ENCODE measurements at regions not wholly inside any gene's neighbourhood (a gene's known extent, or its start where the extent isn't known, plus 50 kb on each side); places are given as distances from the start of the nearest gene placed in this dataset.
A peak's percentile ranks its signal among the peaks of the same experiment; 100 is the strongest.

DNA sequence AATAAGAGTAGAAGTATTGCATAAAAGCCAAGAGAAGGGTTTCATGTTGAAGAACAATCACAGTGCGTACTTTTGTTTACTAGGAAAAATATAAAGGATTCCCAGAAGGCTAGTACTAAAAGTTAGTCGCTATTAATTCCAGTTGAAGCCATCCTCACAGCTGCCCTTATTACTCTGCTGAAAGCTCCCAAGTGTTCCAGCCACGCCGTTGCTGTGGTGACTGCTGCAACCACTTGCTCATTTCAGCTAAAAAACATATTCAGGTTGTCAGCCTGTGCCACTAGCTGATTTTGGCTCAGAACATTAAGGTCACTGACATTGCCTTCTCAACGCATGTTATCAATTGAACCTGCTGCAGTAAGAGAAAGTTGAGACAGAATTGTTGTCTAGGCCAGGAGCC, 87.1 kb upstream of the FNDC3A start:
- no peak for DNase-seq (ENCODE audit: low spot score)

DNA sequence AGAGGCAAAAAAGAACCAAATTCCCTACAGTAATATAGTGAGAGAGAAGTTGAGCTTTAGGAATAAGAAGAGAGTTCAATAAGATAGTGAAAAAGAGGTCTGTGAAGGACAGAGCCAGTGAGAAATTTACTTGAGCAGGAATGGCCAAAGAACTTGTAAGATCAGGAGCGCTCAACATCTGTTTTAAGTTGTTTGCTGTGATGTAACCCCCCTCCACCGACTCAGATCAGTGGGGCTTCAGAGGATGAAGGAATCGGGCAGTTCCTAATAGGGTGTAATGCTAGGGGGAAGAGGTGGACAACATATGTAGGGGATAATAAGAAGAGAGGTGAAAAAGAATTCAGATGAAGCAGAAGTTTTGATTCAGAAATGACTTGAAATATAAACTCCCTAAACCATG, 85.3 kb upstream of the FNDC3A start:
- DNase-seq (ENCODE audit: low spot score), result no peak

DNA sequence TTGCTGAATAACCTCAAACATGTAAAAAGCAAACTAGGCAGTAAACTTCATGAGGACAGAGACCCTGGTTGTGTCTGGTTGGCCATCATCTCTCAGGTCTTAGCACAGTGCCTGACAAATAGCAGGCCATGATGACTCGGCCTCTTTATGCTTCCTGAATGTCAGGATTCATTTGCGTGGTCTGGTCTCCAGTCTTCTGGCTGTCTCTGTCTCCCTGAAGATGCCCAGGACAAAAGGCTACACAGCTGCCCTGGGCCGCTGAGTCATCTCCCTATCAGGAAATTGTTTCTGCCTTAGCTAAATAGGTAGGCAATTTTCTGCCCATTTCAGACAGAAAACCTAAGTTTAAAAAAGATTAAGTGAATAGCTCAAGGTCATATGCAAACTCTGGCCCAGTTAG, 84.1 kb upstream of the FNDC3A start:
- no peak for DNase-seq (ENCODE audit: low spot score)

DNA sequence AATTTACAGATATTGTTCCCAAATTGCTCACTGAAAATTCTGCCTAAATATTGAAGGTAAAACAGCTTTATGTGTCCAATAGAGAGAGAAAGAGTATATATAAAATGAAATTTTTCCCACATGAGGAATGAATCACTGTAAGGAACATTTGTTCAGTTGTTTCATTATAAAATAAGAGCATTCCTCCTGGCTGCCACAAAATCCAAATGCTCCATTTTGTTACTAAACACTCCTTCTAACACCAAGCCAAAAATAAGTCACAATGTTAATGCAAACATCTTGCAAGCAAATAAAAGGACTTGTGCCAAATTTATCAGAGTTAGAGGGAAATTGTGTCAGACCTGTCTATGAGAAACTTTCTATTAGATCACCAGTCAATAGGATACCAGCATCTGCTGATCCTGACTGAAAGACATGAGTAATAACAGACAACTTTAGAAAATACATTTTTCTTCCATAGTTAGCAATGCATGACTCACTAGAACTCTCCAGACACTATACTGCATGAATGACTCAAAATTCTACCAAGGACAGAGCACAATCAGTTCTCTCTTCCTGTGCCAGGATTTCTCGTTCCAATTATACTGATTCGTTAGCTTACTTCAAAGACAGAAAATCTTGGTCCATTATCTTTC, 83.5 kb upstream of the FNDC3A start:
- no peak for DNase-seq (ENCODE audit: low spot score)

DNA sequence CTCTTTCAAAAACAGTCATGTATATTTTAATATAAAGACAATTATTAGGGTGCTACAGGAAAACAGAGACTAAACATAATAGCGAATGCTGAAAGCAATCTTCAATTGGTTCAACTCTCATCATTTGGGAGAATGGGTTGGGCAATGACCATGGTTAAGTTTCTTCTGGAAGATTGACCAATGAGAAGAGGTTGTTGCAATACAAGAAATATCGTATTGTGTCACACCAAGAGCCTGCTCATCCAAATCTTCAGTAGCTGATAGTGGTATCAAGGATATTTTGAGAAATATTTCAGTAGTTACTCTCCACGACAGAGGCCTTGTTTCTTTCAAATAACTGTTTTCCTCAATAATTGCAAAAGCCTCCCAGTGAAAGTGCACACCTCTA, 83.0 kb upstream of the FNDC3A start:
- DNase-seq (ENCODE audit: low spot score), result no peak

DNA sequence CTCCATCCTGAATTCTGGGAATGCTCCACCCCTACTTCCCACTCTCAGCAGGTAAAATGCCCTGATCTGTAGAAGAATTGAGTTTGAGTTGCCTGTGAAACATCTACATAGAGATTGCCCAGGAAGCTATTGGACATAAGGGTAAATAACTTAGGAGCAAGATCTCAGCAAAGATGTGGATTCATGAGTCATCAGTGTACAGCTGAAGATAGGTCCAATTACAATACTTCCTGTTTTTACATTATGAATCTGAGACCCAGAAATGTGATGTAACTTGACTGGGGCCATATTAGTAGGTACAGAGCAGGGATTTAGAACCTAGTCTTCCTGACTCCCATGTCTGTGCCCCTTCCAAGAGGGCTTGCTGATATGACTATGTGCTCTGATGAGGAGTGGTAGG, 79.4 kb upstream of the FNDC3A start:
- DNase-seq (ENCODE audit: low spot score), result no peak

DNA sequence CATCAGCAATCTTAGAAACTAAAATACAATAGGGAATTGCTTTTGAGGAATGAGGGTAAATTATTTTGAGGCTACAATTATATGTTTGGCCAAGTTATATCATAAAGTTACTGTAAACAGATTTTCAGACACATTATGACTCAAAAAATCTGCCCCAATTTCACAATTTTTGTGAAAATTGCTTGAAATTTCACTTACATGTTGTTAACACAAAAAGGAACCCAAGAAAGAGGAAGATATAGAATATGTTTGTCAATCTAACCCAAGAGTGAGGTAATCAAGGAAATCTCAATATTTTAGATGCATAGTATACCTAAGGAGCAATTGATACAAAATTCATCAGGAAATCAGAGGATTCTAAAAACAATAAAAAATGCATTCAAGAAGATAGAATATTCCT, 73.9 kb upstream of the FNDC3A start:
- no peak for DNase-seq (ENCODE audit: low spot score)

DNA sequence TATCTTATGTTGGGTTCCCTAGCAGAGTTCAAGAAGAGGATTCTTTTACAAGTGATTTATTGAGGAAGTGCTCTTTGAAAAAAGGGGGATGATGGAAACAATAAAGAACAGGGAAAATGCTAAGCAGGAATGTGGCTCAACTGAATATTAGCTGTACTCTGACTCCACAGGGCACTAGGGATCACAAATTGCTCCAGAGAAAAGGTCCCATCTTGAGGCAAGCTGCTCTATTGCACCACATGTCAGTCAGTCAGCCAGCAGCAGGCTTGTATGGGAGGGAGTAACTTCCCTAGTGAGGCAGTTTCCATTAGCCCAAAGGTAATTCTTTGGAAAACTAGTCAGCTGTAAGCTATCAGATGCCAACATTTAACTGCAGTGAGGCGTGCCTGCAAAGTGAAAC, 73.3 kb upstream of the FNDC3A start:
- DNase-seq (ENCODE audit: low spot score), result no peak

DNA sequence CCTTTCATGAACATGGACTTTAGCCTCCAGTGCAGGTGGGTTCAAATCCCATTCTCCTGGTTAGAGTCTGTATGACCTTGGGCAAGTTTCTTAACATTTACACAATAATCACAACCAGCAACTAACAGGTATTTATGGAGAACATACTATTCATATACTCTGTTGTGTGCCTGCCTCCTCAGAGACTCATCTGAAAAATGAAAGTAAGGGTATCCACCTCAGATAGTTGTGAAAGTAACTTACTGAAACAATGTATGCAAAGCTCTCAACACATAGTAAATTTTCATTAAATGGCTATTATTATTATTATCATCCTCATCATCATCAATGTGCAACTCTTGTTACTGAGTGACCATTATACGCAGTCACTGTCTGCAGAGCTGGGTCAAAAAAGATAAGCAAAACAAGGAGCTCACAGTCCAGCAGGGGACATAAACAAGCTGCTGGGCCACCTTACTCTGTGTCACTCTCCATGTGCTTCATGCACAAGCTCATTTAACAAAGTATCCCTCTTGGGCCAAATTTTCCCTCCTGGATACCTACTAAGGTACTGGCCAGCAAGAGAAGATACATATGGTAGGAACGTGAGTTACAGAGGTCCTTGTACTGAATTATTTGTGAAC, 70.9 kb upstream of the FNDC3A start:
- no peak for DNase-seq (ENCODE audit: low spot score)

DNA sequence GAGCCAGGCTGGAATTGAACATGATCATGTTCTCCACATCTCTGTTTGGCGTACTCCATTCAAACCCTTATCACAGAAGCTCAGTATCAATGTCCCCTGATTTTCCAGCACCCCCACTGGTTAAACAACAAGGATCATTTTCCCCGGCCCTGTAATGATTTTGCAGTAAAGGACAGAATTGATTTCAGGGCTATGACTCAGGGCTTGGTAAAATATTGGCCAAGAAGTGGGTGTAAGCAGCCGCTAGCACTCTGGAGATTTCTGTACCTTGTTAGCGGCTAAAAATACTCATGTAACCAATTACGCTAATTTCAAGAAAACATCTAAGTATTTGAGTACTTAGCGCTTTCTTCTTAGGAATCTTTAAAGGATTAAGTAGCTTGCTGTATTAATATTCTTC, 69.5 kb upstream of the FNDC3A start:
- peak; percentile 58 for DNase-seq (ENCODE audit: low spot score)

DNA sequence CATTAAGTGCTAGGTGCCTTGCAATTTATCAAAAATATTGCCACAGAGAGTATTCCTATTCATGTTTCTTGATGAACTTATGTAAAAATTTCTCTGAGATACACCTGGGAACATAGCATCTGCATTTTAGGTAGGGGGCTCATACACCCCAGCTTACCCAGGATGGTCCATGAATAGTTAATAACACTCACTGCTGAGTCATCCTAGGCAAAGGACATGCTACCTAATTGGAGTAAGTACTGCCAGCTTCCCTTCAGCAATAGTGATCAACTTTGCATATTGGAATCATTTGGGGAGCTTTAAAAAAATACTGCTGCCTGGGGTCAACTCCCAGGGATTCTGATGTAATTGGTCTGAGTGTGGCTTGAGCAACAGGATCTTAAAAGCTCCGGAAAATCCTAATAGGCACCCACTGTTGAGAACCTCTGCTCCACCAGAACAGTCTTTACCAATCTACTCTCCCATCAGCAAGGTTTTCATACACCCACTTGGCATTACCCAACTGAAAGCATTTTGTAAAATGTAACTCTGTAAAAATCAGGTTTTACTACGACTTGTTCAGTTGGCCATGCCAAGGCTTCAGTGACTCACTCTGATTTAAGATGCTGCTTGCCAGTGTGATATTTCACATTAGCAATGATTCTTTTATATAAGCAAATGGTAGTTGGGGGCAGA, 67.2 kb upstream of the FNDC3A start:
- DNase-seq (ENCODE audit: low spot score), result no peak

DNA sequence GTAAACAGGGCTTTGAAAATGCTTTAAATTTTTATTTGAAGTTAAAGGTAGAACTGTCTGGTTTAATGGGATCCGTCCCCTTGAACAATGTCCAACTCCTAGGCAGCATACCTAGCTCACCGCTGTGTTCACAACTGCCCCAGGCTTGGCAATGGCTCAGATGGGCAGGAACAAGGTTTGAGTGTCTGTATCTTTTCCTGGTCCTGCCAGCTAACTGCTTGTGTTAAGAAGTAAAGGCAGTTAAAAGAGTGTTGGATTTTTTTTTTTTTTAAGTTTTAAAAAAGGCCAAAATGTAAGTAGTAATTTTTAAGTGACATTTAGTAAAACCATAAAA, 66.7 kb upstream of the FNDC3A start:
- peak; percentile 44 for DNase-seq (ENCODE audit: low spot score)

DNA sequence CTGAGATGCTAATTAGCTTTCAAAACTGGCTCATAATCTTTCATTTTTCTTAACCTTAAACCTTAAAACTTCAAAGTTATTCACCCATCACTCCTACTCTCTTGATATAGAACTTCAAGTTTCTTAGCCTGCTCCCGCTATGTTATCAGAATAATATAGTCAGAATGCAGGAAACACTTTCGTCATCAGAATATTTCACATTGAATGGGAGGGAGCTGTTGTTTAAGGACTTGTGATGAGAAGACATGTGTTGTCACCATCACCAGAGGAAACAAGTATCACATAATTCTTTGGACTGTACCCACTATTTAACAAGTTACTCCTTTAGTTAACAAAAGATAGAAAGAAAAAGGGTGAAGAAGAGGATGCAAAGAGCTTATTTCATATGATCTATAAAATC, 65.0 kb upstream of the FNDC3A start:
- DNase-seq (ENCODE audit: low spot score), result no peak

DNA sequence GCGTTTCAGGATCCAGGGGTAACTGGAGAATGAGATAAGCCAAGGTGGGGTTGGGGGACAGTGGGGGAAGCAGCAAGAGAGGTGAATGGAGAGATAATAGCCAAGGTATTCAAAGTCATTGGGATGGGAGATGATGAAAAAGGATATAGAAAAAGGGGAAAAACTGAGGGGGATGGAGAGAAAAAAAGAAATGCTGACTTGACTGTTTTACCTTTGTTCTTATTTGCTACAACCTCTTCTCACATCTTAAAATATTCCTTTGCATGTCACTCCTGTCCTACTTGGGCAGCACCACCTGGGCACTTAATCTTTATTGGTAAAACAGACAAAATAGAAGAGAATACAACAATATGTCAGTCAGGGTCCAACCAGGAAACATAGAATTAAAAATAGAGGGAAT, 56.0 kb upstream of the FNDC3A start:
- no peak for DNase-seq (ENCODE audit: low spot score)

DNA sequence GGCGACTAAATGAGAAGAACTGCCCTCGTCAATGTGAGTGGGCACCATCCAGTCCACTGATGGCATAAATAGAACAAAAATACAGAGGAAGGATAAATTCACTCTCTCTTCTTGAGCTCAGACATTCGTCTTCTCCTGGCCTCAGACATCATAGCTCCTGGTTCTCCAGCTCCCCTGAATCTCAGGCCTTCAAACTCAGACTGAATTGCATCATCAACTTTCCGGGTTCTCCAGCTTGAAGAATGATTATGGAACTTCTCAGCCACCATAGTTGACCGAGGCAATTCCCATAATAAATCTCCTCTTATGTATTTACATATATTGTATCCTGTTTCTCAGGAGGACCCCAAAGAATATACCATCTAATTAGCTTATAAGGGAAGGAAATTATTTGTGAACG, 55.0 kb upstream of the FNDC3A start:
- DNase-seq (ENCODE audit: low spot score), result no peak

DNA sequence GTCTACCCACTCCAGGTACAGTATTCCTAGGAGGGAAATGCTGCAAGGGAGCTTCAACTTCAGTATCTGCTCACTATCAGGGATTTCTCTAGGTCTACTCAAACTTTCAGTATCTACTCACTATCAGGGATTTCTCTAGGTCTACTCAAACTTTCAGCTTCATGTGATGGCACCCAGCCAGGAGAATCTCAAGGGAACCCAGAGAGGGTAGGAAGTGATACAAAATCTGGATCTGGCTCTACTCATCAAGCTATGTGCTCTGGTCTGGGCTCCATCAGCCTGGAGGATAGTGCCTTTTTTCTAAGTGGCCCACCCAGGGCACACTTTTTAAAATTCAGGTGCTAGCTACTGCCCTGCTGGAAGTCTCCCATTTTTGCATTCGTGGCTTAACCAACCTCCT, 52.3 kb upstream of the FNDC3A start:
- DNase-seq (ENCODE audit: low spot score), result no peak

DNA sequence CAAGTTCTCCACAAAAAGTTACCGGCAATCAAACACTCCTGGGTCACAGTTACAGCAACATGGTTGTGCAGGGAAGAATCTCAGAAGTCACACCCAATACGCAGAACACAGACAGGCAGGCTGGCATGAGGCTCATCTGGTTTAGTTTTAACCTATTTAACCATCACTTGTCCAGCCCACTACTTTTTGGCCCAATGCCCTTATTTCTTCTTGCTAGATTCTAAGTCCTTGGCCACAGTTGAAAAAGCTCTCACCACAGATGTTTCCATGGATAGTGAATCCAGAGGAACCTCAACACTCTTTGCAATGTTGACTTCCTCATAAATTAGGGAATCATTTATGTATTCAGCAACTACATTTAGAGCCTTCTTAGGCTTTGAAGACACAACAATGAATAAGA, 50.7 kb upstream of the FNDC3A start:
- DNase-seq (ENCODE audit: low spot score), result no peak
